ENCODE measurements at regions not wholly inside any gene's neighbourhood (a gene's known extent, or its start where the extent isn't known, plus 50 kb on each side); places are given as distances from the start of the nearest gene placed in this dataset.
A peak's percentile ranks its signal among the peaks of the same experiment; 100 is the strongest.

DNA sequence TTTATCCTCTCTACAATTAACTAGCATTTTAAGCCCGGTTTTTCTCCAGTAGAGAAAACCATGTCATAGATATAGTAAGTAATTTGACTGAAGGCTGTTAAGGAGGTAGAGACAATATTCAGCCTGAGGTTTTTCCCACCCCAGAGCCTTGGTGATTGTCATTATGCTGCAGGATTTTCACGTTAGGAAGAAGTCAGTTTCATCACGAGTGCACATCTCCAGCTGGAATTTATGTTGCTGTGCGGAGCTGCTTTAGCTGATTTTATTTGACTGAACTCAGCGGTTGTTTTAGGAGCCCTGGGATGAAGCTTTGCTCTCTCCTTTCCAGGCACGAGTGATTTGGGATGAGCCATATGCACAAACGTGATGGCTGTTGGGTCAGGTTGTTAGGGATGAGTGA lies 271.3 kb upstream of the RGMA start:
- Histone ChIP-seq H3K36me3 (ENCODE audit: control insufficient read depth in 1 of 2, insufficient read depth in 2 of 2, low read depth in 1 of 2, low read length in 2 of 2) (no peaks in the 10 kb centered on the region), H3K4ac (ENCODE audit: low read depth in 1 of 2, low read length in 2 of 2) (no peak overlapping the region), H3K18ac (ENCODE audit: low read depth in 1 of 2, low read length in 2 of 2) (no peak overlapping the region), H2AK5ac (ENCODE audit: low read length, severe bottlenecking) (no peak overlapping the region), H2BK15ac (ENCODE audit: low read depth, poor library complexity, severe bottlenecking) (no peak overlapping the region), H3K9ac (ENCODE audit: low read length) (no peak overlapping the region), H3K4me2 (ENCODE audit: low read length, poor library complexity, severe bottlenecking) (no peak overlapping the region), H3K4me1 (ENCODE audit: control insufficient read depth, insufficient read depth, low read depth, low read length) (peaks cover 8% of the 10 kb centered on the region), H3K4me3 (ENCODE audit: insufficient read depth in 1 of 2, low read depth in 1 of 2, low read length in 2 of 2) (no peak overlapping the region), H2BK12ac (ENCODE audit: low read length in 2 of 2) (no peak overlapping the region), H2AFZ (ENCODE audit: low read depth, low read length) (no peak overlapping the region), H2BK5ac (ENCODE audit: low read depth, low read length, poor library complexity, severe bottlenecking) (no peak overlapping the region), H3K79me1 (replicated peaks; ENCODE audit: low read length, poor library complexity, severe bottlenecking) (no peaks in the 10 kb centered on the region), H2BK120ac (ENCODE audit: low read depth, low read length) (no peak overlapping the region), H3K9me3 (ENCODE audit: control insufficient read depth, low read length) (no peaks in the 10 kb centered on the region), H3K23ac (ENCODE audit: low read length in 2 of 2) (no peak overlapping the region), H3K27ac (ENCODE audit: low read length, poor library complexity, severe bottlenecking) (no peak overlapping the region), H3K14ac (ENCODE audit: low read length in 2 of 2) (no peak overlapping the region), H4K8ac (ENCODE audit: low read length) (no peak overlapping the region), H3K27me3 (ENCODE audit: control insufficient read depth in 1 of 2, insufficient read depth in 1 of 2, low read length in 2 of 2) (no peaks in the 10 kb centered on the region), H4K91ac (ENCODE audit: low read length) (no peak overlapping the region)
- no peak for DNase-seq
- 65% methylated on average over 5 of the region's 7 CpGs for WGBS

DNA sequence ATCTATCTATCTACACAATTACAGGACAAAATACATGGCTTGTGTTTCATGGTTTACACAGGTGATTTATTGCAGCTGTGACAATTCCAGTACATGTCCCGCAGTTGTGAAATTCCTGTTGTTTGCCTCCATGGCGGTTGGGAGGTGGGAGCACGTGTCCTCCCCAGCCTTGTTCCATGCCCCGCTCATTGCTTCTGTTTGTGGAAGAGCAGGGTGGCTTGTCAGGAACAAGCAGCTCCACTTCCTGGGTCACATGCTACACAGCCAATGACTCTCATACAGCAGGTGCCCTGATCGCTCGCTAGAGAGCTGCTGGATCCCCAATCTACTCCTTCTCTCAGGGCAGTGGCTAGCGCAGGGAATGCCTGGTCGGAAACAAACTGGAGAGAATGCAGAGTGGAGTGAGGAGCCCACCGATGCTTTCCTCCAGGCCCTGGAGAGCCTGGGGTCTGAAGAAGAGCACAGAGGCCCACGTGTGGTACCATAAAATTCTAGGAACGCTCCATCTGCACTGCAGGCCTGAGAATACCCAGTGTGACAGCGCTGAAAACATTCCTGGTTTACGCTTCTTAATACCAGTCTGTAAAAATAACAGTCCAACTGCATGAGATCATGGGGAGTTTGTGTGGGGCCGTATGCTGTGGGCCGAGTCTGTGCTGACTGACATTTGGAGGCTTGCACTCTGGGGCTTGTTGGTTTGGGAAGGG lies 270.6 kb upstream of the RGMA start:
- no peak overlapping the region for H2BK5ac ChIP-seq (ENCODE audit: low read depth, low read length, poor library complexity, severe bottlenecking)
- no peak for DNase-seq
- H3K23ac ChIP-seq (ENCODE audit: low read length in 2 of 2), result no peak overlapping the region
- H3K4me1 ChIP-seq (ENCODE audit: control insufficient read depth, insufficient read depth, low read depth, low read length), result peaks cover 8% of the 10 kb centered on the region
- H4K8ac ChIP-seq (ENCODE audit: low read length), result no peak overlapping the region
- no peaks in the 10 kb centered on the region for H3K27me3 ChIP-seq (ENCODE audit: control insufficient read depth in 1 of 2, insufficient read depth in 1 of 2, low read length in 2 of 2)
- no peak overlapping the region for H2BK120ac ChIP-seq (ENCODE audit: low read depth, low read length)
- H2AFZ ChIP-seq (ENCODE audit: low read depth, low read length), result no peak overlapping the region
- H3K4ac ChIP-seq (ENCODE audit: low read depth in 1 of 2, low read length in 2 of 2), result no peak overlapping the region
- H3K9me3 ChIP-seq (ENCODE audit: control insufficient read depth, low read length), result no peaks in the 10 kb centered on the region
- H3K36me3 ChIP-seq (ENCODE audit: control insufficient read depth in 1 of 2, insufficient read depth in 2 of 2, low read depth in 1 of 2, low read length in 2 of 2), result no peaks in the 10 kb centered on the region
- H2AK5ac ChIP-seq (ENCODE audit: low read length, severe bottlenecking), result no peak overlapping the region
- no peak overlapping the region for H3K9ac ChIP-seq (ENCODE audit: low read length)
- no peaks in the 10 kb centered on the region for H3K79me1 ChIP-seq (replicated peaks; ENCODE audit: low read length, poor library complexity, severe bottlenecking)
- H3K27ac ChIP-seq (ENCODE audit: low read length, poor library complexity, severe bottlenecking), result peak overlapping the region; percentile 65
- no peak overlapping the region for H4K91ac ChIP-seq (ENCODE audit: low read length)
- no peak overlapping the region for H2BK12ac ChIP-seq (ENCODE audit: low read length in 2 of 2)
- H3K18ac ChIP-seq (ENCODE audit: low read depth in 1 of 2, low read length in 2 of 2), result no peak overlapping the region
- H3K4me3 ChIP-seq (ENCODE audit: insufficient read depth in 1 of 2, low read depth in 1 of 2, low read length in 2 of 2), result no peak overlapping the region
- H3K4me2 ChIP-seq (ENCODE audit: low read length, poor library complexity, severe bottlenecking), result no peak overlapping the region
- no peak overlapping the region for H2BK15ac ChIP-seq (ENCODE audit: low read depth, poor library complexity, severe bottlenecking)
- no peak overlapping the region for H3K14ac ChIP-seq (ENCODE audit: low read length in 2 of 2)
- 71% methylated on average over 13 of the region's 15 CpGs for WGBS

DNA sequence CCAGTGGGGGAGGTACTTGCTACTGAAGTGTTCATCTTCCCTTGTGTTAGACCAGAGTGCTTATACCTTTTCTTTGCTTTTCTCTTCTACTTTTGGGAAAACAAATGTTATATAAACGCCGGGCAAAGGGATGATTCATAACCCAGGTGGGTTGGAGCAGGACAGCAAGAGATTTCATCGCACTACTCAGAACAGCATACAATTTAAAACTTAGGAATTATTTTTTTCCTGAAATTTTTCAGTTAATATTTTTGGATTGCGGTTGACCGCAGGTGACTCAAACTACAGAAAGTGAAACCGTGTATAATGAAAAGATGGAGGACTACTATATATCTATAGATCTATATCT lies 270.0 kb upstream of the RGMA start:
- Histone ChIP-seq H2BK12ac (ENCODE audit: low read length in 2 of 2) (no peak overlapping the region), H2AK5ac (ENCODE audit: low read length, severe bottlenecking) (no peak overlapping the region), H3K9me3 (ENCODE audit: control insufficient read depth, low read length) (no peaks in the 10 kb centered on the region), H3K4ac (ENCODE audit: low read depth in 1 of 2, low read length in 2 of 2) (no peak overlapping the region), H3K9ac (ENCODE audit: low read length) (no peak overlapping the region), H3K4me1 (ENCODE audit: control insufficient read depth, insufficient read depth, low read depth, low read length) (peaks cover 8% of the 10 kb centered on the region), H2BK5ac (ENCODE audit: low read depth, low read length, poor library complexity, severe bottlenecking) (no peak overlapping the region), H4K8ac (ENCODE audit: low read length) (no peak overlapping the region), H3K23ac (ENCODE audit: low read length in 2 of 2) (no peak overlapping the region), H2AFZ (ENCODE audit: low read depth, low read length) (no peak overlapping the region), H3K79me1 (replicated peaks; ENCODE audit: low read length, poor library complexity, severe bottlenecking) (no peaks in the 10 kb centered on the region), H3K4me2 (ENCODE audit: low read length, poor library complexity, severe bottlenecking) (no peak overlapping the region), H3K14ac (ENCODE audit: low read length in 2 of 2) (no peak overlapping the region), H2BK15ac (ENCODE audit: low read depth, poor library complexity, severe bottlenecking) (no peak overlapping the region), H3K27ac (ENCODE audit: low read length, poor library complexity, severe bottlenecking) (no peak overlapping the region), H3K4me3 (ENCODE audit: insufficient read depth in 1 of 2, low read depth in 1 of 2, low read length in 2 of 2) (no peak overlapping the region), H4K91ac (ENCODE audit: low read length) (no peak overlapping the region), H3K18ac (ENCODE audit: low read depth in 1 of 2, low read length in 2 of 2) (no peak overlapping the region), H2BK120ac (ENCODE audit: low read depth, low read length) (no peak overlapping the region), H3K27me3 (ENCODE audit: control insufficient read depth in 1 of 2, insufficient read depth in 1 of 2, low read length in 2 of 2) (no peaks in the 10 kb centered on the region), H3K36me3 (ENCODE audit: control insufficient read depth in 1 of 2, insufficient read depth in 2 of 2, low read depth in 1 of 2, low read length in 2 of 2) (no peaks in the 10 kb centered on the region)
- WGBS, result 90% methylated on average over 3 of the region's 6 CpGs
- no peak for DNase-seq

DNA sequence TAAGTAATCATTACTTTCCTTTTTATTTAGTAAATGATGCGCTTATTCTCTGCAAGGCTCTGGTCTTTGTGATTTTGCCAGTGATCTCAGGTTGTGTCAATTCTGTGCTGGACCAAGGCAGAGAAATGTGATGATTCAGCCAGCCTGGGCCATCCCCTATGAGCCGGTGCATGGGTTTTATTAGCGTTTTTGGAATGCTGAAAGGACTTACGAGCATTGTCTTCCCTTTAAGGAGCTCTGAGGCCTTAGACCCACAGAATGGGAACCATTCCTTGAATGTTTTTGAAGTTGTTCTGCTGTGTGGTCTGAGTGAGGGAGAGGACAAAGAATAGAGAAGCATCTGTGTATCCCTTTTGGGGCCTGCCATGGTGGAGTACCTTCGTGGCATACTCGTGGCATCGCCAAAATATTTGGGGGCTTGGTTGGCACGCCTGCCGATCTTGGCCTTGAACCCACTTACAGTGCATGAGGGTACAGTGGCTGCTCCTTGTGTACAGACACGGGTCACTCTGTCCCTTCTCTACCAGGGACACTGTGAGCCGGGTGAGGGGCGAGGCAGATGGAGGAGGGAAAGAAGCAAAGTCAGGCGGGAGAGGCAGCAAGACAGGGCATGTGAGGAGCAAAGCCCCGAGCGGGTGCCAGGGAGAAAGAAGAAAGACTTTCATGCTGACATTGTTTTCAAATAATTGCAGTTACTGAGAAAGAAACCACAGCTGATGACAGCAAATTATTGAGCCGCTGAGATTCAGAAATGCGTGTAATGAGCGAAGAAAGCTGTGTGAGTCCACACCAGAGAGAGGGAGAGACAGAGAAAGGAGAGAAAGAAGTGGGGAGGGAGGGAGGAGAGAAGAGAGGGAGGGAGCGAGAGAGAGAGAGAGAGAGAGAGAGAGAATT lies 269.4 kb upstream of the RGMA start:
- no peak overlapping the region for H3K23ac ChIP-seq (ENCODE audit: low read length in 2 of 2)
- no peak overlapping the region for H3K14ac ChIP-seq (ENCODE audit: low read length in 2 of 2)
- peaks cover 8% of the 10 kb centered on the region for H3K4me1 ChIP-seq (ENCODE audit: control insufficient read depth, insufficient read depth, low read depth, low read length)
- no peaks in the 10 kb centered on the region for H3K36me3 ChIP-seq (ENCODE audit: control insufficient read depth in 1 of 2, insufficient read depth in 2 of 2, low read depth in 1 of 2, low read length in 2 of 2)
- no peak overlapping the region for H2BK120ac ChIP-seq (ENCODE audit: low read depth, low read length)
- no peak overlapping the region for H3K27ac ChIP-seq (ENCODE audit: low read length, poor library complexity, severe bottlenecking)
- H3K79me1 ChIP-seq (replicated peaks; ENCODE audit: low read length, poor library complexity, severe bottlenecking), result no peaks in the 10 kb centered on the region
- H3K4me2 ChIP-seq (ENCODE audit: low read length, poor library complexity, severe bottlenecking), result no peak overlapping the region
- no peak overlapping the region for H2BK12ac ChIP-seq (ENCODE audit: low read length in 2 of 2)
- H3K4ac ChIP-seq (ENCODE audit: low read depth in 1 of 2, low read length in 2 of 2), result no peak overlapping the region
- H3K9ac ChIP-seq (ENCODE audit: low read length), result no peak overlapping the region
- no peak overlapping the region for H2AFZ ChIP-seq (ENCODE audit: low read depth, low read length)
- 75% methylated on average over 19 of the region's 19 CpGs for WGBS
- H4K91ac ChIP-seq (ENCODE audit: low read length), result no peak overlapping the region
- H4K8ac ChIP-seq (ENCODE audit: low read length), result no peak overlapping the region
- no peak for DNase-seq
- no peak overlapping the region for H2AK5ac ChIP-seq (ENCODE audit: low read length, severe bottlenecking)
- H3K4me3 ChIP-seq (ENCODE audit: insufficient read depth in 1 of 2, low read depth in 1 of 2, low read length in 2 of 2), result no peak overlapping the region
- no peak overlapping the region for H3K18ac ChIP-seq (ENCODE audit: low read depth in 1 of 2, low read length in 2 of 2)
- H2BK5ac ChIP-seq (ENCODE audit: low read depth, low read length, poor library complexity, severe bottlenecking), result no peak overlapping the region
- no peaks in the 10 kb centered on the region for H3K27me3 ChIP-seq (ENCODE audit: control insufficient read depth in 1 of 2, insufficient read depth in 1 of 2, low read length in 2 of 2)
- no peak overlapping the region for H2BK15ac ChIP-seq (ENCODE audit: low read depth, poor library complexity, severe bottlenecking)
- no peaks in the 10 kb centered on the region for H3K9me3 ChIP-seq (ENCODE audit: control insufficient read depth, low read length)
